HG03457 (cell line): ENCODE measurements at regions not wholly inside any gene's neighbourhood (a gene's known extent, or its start where the extent isn't known, plus 50 kb on each side); places are given as distances from the start of the nearest gene placed in this dataset.
A peak's percentile ranks its signal among the peaks of the same experiment; 100 is the strongest.

Source experiments
- ATAC-seq: cut with Tn5 transposase; IDR thresholded peaks from one replicate; pipeline ENCODE4 v1.9.1; 2021; ENCODE audit warnings: moderate number of reproducible peaks; ENCODE audit not compliant: unreplicated experiment

DNA sequence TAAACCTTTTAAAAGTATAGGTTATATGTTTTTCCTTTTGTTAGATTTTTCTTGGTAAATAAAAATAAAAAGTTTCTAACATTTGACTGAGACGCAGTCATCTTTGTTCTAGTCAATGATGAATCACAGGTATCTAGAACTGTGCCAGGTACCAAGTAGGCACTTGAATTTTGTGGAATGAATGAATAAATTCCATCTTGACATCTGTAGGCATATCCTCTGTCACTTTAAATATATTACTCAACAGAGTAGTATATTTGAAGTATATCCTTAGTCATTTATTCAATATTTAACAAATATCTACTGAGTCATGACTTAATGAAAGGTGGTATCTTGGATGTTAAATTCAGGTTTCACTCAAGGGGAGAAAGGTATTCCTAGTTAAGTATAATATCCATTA lies 828.4 kb downstream of the TUSC7 start:
- ATAC-seq: no peak

- no peak for ATAC-seq
These were observed 830.1 kb downstream of the TUSC7 start for GRCh38 chr3:117539729-117540128.

GRCh38 chr3:117540597-117540996 lies 831.0 kb downstream of the TUSC7 start:
- ATAC-seq: no peak

GRCh38 chr3:117541721-117542120 lies 832.1 kb downstream of the TUSC7 start:
- ATAC-seq: no peak

DNA sequence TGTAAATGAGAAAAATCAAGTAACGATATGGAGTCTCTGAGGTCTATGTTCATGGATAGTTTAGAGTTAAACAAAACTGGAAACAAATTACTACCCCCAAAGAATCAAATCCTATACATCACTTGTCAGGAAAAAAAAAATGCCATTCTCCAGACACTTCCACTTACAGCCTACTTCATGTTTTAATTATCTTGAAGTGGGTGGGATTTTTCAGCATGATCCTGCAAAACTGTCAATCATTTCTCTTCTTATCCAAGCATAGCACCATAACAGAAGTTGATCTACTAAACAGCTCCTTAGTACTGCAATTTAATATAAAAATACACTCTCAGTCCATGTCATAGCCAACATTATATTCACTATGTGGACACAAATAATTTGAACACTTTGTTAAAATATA lies 833.9 kb downstream of the TUSC7 start:
- ATAC-seq: no peak

DNA sequence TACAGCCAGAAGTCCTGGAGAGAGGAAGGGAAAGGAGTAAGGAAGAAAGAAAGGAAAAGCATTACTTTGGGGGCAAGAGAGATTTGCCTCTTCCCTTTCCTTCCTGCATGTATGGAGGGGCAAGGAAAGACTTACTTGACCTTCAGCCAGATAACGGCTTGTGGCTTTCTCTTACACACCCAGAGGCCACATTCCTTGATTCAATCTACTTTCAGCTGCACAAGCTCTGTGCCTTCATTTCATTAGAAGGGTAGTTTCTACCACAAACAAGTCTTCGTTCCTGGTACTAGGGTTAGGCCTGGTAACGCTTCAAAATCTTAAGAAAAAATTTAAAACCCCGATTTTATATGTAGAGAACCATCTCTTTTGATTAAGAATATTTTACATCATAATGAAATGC lies 835.9 kb downstream of the TUSC7 start:
- no peak for ATAC-seq

DNA sequence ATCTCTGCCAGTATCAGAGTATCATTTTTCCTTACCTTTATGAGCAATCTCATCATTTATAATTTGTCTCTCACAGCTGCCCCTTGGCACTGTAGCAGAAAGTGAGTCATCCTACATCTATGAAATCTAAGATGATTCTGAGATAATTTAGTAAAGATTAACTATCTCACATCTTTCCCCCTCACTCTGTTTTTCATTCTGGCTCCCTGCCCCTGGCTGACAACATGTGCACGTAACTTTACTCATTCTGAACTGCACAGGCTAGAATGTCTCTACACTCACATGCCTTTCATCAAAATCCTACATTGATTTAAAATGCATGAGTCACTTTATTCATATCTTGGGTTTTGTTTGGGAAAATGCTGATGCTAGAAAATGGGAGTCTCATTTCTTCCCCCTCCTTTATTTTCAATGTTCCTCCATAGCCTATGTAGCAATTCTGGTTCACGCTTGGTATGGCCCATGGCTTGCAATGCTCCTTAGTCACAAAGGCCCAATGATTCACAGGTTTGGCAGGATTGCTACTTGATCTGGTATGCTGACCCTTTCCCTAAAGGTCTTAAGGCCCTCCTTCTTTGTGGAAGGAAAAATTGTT lies 838.5 kb downstream of the TUSC7 start:
- ATAC-seq: no peak

DNA sequence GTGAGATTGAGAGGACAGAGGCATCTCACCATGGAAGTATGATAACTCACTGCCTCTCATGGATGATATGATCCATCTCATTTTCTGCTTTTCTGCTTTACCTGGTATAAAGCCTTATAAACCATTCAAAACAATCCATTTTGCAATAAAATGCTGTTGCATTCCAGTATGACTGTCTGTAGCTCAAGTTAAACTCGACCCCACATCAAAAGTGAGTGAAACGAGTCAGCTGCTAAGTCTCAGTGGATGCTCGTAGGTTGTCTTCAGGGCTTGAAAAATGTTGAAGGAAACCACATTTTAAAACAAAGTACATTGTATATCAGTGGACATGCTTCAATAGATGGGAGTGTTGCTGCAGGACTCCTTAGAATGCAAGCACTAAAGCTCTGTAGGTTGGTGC lies 839.0 kb downstream of the TUSC7 start:
- ATAC-seq: no peak

DNA sequence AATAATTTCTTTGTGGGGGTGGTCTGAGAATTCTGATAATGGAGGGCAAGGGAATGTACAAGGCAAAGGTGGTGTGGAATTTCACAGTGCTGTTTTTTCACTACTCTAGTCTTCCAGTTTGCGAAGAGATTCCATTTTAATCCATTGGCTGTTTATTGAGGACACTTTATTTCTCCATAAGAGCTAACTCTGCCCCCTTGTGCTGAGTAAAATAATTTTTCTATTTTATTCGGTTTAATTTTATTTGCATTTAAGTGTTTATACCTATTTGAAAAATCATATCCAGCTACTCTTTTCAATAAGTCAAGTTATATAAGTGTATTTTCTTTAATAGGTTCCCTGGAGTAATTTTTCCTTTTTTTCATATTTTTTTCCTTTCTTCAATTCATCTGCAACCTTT lies 840.1 kb downstream of the TUSC7 start:
- no peak for ATAC-seq

- no peak for ATAC-seq
These were observed 841.2 kb downstream of the TUSC7 start for GRCh38 chr3:117550766-117551165.

DNA sequence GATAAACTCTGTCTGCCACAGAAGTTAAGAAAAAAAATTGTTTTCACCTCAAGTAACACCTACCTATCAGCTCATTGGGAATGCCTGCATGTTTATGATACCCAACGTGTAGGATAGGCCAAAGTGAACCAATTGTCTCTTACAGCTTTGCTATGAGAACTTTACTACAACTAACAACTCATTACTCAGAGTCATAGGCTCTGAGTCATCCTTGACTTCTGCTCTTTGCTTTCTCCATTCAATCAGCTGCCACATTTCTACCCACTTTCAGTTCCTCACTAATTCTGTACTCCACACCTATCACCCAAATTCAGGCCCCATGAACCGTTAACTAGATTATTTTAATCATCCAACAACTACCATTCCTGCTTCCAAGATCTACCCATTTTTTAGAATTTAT lies 843.9 kb downstream of the TUSC7 start:
- peak; percentile 97 for ATAC-seq

GRCh38 chr3:117556646-117557407 lies 847.2 kb downstream of the TUSC7 start:
- ATAC-seq: no peak

GRCh38 chr3:117557464-117558090 lies 848.0 kb downstream of the TUSC7 start:
- no peak for ATAC-seq

GRCh38 chr3:117558681-117559080 lies 849.1 kb downstream of the TUSC7 start:
- no peak for ATAC-seq

GRCh38 chr3:117562000-117562399 lies 852.4 kb downstream of the TUSC7 start:
- no peak for ATAC-seq

- ATAC-seq: no peak
These were observed 853.5 kb downstream of the TUSC7 start for GRCh38 chr3:117563063-117563462.

DNA sequence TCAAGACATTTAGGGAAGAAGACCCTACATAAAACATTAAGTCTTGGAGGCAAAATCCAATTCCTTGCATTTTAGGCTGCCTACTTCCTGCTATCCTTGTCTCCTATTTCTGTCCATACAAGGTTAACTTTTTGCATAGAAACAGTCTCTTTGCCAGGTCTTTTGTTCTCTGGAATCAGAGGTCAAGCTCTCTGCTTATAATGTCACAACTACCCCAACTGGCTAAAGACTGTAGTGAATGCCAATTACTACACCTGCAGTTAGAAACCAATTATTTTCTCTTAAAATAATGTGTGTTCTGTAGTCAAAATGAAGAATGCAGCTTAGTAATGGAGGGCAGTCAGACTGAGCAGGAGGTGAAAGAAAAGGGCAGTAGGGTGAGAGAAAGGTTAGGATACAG lies 856.2 kb downstream of the TUSC7 start:
- ATAC-seq: no peak

DNA sequence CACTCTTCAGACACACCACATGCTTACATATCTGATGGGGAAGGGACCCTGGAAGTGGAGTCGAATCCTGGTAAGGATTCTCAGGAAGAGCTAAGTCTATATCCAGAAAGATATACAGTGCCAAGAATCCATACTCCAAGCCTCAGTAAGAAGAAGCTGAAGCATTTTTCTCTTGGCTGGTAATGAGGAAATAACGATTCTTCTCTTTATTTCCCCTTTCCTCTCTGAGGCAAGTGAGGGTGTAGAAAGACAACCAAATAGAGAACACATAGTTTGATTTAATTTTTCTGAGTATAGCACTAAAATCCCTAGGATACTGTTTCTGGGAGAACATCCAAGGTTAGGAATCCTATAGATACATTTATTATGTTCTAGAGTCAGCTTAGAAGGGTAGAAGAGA lies 857.3 kb downstream of the TUSC7 start:
- ATAC-seq: no peak

DNA sequence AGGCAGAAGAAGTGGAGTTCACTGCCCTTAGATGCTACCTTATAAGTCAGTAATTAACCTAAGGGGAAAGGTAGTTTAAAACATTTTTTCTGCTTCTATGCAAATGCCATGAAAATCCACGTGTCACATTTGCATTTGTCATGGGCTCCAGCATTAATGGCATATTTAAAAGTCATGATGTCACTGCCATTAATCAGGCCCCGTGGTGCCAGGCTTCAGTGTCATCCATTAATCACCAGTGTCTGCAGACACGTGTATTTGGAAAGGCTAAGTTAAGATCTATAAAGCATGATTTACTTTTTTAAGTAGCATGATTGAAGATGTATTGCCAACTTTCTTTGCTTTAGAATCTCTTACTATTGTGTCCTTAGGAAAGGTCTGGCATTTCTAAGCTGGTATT lies 857.8 kb downstream of the TUSC7 start:
- no peak for ATAC-seq

DNA sequence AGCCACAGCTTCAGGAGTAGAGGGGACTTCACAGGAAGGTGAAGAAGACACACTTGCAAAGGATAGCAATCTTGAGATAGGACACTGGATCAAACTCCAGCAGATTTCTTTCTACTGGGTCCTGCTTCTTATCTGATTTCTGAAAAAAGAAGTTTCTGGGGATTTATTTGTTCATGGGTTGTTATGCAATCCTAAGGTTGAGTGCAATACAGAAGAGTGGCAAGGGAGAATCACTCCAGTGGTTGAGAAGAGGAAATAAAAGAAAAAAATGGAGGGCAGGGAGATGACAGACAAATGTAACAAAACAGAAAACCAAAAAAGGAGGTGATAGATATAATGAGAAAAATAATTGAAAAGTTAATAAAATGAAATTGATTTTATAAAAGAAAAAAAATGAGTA lies 858.3 kb downstream of the TUSC7 start:
- no peak for ATAC-seq

DNA sequence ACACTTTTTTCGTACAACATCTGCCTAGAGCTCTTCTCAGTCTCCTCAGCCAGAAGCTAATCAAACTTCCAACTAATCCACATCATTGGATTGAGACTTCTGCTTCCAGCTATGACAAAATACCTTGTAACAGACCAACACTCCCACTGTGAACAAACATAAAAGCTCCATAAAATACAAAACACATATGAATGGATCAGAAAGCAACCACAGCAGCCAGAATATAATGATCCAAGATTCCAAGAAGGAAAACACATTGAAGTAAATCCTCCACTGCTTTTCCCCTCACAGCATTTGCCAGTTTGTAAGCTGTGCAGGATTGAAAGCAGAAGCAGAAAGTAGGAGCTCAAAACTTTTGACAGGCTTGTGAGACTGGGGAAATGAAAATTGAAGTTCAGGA lies 863.2 kb downstream of the TUSC7 start:
- no peak for ATAC-seq

DNA sequence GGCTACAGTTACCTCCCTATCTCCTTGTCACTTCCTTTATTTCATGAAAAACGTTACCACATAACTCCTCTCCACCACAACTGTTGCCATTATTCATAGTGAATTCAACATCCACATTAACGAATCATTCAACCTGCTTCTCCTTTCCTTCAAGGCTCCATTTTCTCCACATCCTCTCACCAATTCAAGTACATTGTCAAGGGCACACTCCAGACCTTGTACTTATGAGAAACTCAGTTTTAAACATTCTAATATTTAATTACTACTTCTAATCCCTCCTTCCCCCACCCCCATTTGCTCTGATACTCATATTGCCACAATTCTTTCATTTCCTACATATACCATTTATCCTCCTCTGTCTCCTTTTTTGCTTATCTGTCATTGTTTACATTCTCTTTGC lies 871.2 kb downstream of the TUSC7 start:
- no peak for ATAC-seq
